ENCODE measurements at regions not wholly inside any gene's neighbourhood (a gene's known extent, or its start where the extent isn't known, plus 50 kb on each side); places are given as distances from the start of the nearest gene placed in this dataset.
"Not testable (repeated sequence)": the region's sequence is repeated elsewhere in the genome, so short reads cannot be mapped to it uniquely, and the experiment has no call there.

- not testable (repeated sequence) for DNase-seq
Measured at GRCh38 chr10:42533866-42534265, 104.5 kb downstream of the ZNF33B start.

GRCh38 chr10:42532996-42533395, 105.4 kb downstream of the ZNF33B start:
- no peak for DNase-seq

DNA sequence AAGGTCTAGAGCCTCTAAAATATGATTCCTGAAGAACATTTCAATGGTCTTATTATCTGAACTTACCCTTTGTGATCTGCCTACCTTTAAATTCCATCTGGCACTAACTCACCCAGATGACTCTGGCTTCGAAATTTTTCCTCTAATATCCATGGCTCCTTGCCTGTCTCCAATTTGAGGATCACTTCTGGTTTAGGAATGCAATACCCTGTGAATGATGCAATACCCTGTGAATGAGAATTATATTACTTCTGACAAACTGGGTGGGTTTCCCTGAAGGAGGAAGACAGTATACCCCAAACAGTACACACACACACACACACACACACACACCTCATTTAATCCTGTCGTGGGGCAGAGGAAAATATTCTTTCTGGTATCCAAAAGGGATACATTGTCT, 115.3 kb downstream of the ZNF33B start:
- DNase-seq = no peak

DNA sequence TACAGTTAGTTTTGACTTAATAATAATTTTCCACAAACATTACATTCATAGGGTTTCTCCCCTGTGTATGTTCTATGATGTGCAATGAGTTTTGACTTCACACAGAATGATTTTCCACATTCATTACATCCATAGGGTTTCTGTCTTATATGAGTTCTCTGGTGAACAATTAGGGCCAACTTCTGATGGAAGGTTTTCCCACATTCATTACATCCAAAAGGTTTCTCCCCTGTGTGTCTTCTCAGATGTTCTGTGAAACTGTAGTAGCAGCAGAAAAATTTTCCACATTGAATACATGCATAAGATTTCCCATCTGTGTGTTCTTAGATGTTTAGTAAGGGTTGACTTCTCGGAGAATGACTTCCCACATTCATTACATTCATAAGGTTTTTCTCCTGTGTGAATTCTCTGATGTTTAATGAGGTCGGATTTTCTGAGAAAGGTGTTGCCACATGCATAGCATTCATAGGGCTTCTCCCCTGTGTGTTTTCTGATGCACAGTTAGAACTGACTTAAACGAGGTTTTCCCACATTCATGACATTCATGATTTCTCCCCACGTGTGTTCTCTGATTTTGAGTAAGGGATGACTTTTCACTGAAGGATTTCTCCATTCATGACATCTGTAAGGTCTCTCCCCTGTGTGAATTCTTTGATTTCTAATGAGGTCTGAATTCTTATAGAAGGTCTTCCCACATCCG, 118.5 kb downstream of the ZNF33B start:
- DNase-seq = no peak

DNA sequence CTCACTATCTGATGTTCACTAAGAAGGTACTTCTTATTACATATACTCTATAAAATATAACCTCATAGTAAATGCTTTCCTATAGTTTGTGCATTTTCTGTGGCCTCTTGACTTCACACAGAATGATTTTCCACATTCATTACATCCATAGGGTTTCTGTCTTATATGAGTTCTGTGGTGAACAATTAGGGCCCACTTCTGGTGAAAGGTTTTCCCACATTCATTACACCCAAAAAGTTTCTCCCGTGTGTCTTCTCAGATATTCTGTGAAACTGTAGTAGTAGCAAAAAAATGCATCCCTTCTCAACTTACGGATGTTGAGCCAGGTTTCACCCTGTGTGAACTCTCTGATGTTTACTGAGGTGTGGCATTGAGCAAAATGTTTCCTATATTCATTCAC, 119.3 kb downstream of the ZNF33B start:
- no peak for DNase-seq

GRCh38 chr10:42513921-42514320, 124.4 kb downstream of the ZNF33B start:
- no peak for DNase-seq

DNA sequence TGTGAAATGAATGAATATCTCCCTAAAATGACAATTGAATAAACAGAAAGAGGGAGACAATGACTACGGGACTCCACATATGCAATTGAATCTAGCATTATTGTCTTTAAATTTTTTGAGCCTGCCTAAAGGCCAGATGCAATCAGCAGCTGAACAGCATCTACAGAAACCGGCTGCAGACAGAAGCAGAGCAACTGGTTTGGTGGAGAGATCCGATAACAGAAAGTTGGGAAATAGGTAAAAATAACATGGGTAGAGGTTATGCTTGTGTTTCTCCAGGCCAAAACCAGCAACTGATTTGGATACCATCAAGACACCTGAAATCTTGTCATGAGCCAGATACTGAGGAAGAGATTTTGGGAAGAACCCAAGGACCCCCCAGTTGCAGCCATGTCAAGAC, 146.6 kb downstream of the ZNF33B start:
- DNase-seq = no peak

- DNase-seq = no peak
Measured at GRCh38 chr10:42491001-42491592, 147.3 kb downstream of the ZNF33B start.

DNA sequence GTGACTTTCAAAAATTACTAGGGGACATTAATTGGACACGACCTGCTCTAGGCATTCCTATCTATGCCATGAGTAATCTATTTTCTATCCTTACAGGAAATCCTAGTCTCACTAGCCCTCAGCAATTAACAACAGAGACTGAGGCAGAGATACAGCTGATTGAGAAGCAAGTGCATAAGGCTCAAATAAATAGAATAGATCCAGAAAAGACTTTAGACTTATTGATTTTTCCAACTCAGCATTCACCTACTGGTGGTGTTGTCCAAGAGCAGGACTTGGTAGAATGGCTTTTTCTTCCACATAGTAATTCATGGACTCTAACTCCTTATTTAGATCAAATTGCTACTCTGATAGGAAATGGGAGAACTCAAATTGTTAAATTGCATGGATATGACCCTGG, 148.0 kb downstream of the ZNF33B start:
- no peak for DNase-seq

DNA sequence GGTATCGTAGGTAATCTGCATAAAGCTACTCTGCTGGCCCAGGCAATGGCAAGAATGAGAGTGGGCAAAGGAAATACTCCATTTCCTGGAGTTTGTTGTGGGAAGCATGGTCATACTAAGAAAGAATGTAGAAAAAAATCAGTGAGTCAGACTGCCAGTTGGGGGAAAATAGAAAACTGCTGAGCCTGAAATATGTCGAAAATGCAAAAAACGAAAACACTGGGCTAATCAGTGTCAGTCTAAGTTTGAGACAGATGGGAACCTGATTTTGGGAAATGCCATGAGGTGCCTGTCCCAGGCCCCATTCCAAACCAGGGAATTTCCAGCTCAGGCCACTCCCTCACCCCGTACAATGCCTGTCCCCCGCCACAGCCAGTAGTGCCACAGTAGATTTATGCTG, 150.0 kb downstream of the ZNF33B start:
- no peak for DNase-seq

GRCh38 chr10:42482411-42482810, 156.0 kb downstream of the ZNF33B start:
- DNase-seq = no peak

DNA sequence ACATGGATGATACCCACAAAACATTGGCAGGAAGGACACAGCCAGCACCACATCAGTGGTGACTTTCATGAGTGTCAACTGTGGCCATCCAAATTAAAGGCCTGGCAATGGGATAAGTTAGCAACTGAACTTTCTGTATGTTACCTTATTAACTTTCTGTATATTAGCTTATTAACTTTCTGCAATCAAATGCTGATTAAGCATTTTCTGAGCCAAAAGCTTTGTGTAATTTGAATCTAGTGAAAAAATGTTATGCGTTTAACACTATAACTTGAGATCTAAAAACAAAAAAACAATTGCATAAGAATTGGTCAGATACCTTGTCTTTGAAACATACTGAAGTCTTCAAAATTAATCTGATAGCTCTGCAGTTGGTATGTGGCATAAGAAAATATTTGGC, 159.3 kb downstream of the ZNF33B start:
- no peak for DNase-seq

DNA sequence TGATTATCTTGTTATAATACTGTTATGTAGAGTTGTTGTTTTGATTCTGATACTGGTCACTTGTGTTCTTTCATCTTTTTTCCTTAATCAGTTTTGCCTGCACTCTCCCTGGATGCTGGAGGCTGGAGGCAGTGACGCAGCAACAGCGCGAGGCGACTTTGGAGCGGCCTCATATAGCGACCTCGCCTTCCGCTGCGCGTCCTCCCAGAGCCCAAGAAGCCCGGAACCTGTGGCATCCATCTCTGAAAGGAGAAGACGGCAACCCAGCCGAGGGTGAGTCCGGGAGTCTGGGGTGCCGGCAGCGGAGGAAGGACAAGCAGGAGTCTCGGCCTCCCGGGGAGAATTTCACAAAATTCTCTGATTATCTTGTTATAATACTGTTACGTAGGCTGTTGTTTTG, 161.2 kb downstream of the ZNF33B start:
- no peak for DNase-seq

- DNase-seq = no peak
Measured at GRCh38 chr10:42476101-42476500, 162.3 kb downstream of the ZNF33B start.

DNA sequence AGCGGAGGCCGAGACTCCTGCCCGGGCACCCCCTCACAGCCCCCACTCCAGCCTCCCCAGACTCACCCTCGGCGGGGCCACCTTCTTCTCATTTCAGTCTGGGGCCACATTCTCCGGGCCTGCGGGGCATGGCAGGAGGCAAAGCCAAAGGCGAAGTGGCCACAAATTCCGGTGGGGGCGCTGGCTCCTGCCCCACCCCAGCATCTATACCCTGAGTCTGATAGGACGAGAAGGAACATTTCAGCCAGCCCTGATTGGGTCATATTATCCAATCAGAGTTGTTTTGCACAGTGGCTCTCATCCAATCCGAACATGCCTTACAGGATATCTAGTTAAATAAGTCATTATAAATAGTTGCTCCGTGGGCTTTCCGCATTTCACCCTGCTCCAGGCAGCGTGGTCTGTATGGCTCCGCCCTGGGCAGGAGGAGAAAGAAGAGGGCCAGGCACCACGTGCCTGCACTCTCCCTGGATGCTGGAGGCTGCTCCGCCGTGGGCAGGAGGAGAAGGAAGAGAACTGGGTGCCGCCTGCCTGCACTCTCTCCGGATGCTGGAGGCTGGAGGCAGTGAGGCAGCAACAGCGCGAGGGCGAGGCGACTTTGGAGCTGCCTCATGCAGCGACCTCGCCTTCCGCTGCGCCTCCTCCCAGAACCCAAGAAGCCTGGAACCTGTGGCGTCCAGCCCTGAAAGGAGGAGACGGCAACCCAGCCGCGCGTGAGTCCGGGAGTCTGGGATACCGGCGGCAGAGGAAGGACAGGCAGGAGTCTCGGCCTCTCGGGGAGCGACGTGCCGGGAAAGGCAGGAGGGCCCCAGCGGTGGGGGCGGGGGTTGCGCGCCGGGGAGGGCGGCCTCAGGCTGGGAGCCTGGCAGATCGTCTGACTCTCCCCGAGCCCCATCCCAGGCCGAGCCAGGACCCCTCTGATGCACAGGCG, 162.9 kb downstream of the ZNF33B start:
- DNase-seq = peak; percentile 44

- DNase-seq = no peak
Measured at GRCh38 chr10:42454313-42454712, 184.1 kb downstream of the ZNF33B start.

DNA sequence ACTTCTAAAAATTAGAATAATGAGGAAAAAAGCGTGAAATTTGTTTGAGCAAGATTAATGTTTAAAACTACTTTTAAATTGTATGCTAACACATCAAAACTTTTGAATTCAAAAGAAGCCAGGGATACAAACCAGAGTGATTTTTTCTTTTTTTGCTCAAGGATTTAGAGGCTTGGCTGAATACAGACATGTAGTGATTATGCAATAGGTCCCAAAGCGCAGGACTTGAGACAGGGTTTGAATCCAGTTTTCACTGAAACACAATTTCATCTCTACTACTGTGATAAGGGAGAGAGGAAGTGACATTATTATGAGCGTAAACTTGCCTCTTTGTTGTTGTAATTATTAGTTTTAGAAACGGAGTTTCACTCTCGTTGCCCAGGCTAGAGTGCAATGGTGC, 207.3 kb downstream of the ZNF33B start:
- DNase-seq = no peak

DNA sequence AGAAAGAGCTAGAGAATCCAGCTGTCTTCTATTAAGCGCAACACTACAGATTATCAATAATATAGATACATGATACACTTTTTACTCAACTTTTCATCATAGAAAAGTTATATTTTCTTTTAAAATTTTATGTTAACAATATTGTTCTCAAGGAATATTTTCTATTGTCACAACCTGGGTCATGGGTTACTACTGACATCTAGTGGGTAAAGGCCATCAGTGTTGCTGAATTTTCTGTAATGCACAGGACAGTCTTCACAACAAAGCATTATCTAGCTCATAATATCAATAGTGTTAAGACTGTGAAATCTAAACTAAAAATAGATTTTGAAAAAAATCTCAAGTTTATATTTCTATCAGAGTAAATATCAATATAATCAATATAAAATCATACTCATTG, 209.8 kb downstream of the ZNF33B start:
- no peak for DNase-seq

DNA sequence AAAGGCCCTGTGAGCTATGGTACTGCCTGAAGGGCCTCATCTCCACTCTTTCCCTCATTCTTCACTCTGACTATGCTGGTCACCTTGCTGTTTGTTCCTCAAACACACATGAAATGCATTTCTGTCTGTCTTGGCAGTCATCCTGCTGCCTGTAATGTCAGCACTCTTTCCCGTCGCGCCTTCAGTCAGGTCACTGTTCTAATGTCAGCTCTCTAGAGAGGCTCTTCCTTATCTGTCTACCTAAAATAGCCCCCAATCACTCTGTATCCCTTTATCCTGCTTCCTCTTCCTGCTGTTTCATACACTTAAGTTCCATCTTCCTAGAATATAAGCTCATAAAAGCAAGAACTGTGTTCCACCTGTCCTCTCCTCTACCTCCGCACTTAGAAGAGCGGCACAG, 215.5 kb downstream of the ZNF33B start:
- DNase-seq = no peak

DNA sequence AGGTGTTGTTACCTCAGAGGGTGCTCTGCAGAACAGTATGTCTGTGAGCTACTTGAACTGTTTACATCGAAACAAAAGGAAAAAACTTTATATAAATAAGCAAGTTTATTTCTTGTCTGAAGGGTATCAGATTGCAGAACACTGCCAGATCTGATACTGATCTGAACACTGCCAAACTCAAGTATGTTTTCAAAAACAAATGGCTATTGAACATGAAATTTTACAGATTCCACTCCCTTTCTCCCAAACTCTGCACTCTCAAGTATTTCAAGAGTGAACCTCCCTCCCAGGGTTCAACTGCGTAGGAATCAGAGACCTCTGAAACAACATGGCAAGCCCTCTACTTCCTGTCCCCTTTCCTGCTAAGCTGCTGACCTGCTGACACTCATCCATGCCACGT, 216.6 kb downstream of the ZNF33B start:
- DNase-seq = no peak

GRCh38 chr10:42419789-42420188, 218.6 kb downstream of the ZNF33B start:
- no peak for DNase-seq

GRCh38 chr10:42380926-42381547, 257.3 kb downstream of the ZNF33B start:
- no peak for DNase-seq

DNA sequence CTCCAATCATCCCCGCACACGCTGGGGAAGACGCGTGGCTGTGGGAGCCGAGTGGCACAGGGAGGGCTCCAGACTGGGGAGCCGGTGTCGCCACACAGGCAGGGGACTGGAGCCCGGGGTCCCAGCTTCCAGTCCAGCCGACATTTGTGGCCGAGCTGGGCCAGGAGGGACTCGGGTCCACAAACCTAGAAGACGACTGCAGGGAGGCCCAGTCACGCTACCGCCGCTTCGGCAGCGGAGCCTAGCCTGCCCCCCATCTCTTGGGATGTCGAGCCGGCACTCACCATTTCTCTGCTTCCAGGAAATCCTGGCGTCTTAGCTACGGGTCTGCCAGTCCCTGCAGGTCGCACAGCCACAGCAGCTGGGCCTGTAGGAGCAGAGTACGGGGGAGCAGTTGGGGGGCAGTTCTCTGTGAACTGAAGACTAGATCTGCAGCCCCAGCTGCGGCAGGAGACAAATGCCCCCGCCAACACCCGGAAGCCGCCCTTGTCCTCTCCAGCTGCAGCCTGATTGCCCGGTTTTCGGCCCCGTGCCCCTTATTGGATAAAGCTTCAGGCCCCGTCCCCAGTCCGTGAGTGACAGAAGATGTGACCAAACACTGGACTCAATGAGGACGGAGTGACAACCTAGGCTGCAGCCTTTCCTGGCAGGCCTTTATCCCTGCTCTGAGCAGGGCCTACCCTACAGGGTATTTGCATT, 270.7 kb downstream of the ZNF33B start:
- no peak for DNase-seq
